DMS 273 treated with DMSO at 0.1 percent for 48 hours (cell line): ENCODE measurements at regions not wholly inside any gene's neighbourhood (a gene's known extent, or its start where the extent isn't known, plus 50 kb on each side); places are given as distances from the start of the nearest gene placed in this dataset.
A peak's percentile ranks its signal among the peaks of the same experiment; 100 is the strongest.

Source experiments
- DNase-seq: peaks from one replicate; lab custom pipeline; 2025; lab: John Stamatoyannopoulos, UW

GRCh38 chrX:39507034-39507433, 590.7 kb downstream of the BCOR start:
- DNase-seq, result no peak

- DNase-seq, result no peak
Observed at GRCh38 chrX:39507617-39508299, 590.0 kb downstream of the BCOR start.

- DNase-seq, result no peak
Observed at GRCh38 chrX:39508300-39508692, 589.5 kb downstream of the BCOR start.

- DNase-seq, result no peak
Observed at GRCh38 chrX:39509157-39509556, 588.6 kb downstream of the BCOR start.

GRCh38 chrX:39513836-39514235, 583.9 kb downstream of the BCOR start:
- no peak for DNase-seq

GRCh38 chrX:39514801-39515200, 583.0 kb downstream of the BCOR start:
- DNase-seq, result no peak

GRCh38 chrX:39516427-39516841, 581.3 kb downstream of the BCOR start:
- DNase-seq, result no peak

- no peak for DNase-seq
Observed at GRCh38 chrX:39518476-39519029, 579.2 kb downstream of the BCOR start.

- DNase-seq, result no peak
Observed at GRCh38 chrX:39519030-39519488, 578.7 kb downstream of the BCOR start.

- DNase-seq, result no peak
Observed at GRCh38 chrX:39519566-39520301, 578.0 kb downstream of the BCOR start.

GRCh38 chrX:39525758-39526157, 572.0 kb downstream of the BCOR start:
- DNase-seq, result no peak

- DNase-seq, result peak; percentile 21
Observed at GRCh38 chrX:39527025-39527424, 570.7 kb downstream of the BCOR start.

GRCh38 chrX:39528161-39528916, 569.4 kb downstream of the BCOR start:
- DNase-seq, result no peak

- no peak for DNase-seq
Observed at GRCh38 chrX:39532761-39533160, 565.0 kb downstream of the BCOR start.

- DNase-seq, result no peak
Observed at GRCh38 chrX:39534949-39535348, 562.8 kb downstream of the BCOR start.

GRCh38 chrX:39536211-39536610, 561.5 kb downstream of the BCOR start:
- no peak for DNase-seq

GRCh38 chrX:39541881-39542280, 555.9 kb downstream of the BCOR start:
- DNase-seq, result no peak

GRCh38 chrX:39542316-39542715, 555.4 kb downstream of the BCOR start:
- DNase-seq, result no peak

GRCh38 chrX:39550795-39551361, 546.9 kb downstream of the BCOR start:
- DNase-seq, result no peak

- DNase-seq, result no peak
Observed at GRCh38 chrX:39551762-39552161, 546.0 kb downstream of the BCOR start.

GRCh38 chrX:39555431-39555830, 542.3 kb downstream of the BCOR start:
- no peak for DNase-seq

GRCh38 chrX:39556056-39556455, 541.7 kb downstream of the BCOR start:
- DNase-seq, result no peak
